Activated CD4-positive, alpha-beta T cell treated with anti-CD3 and anti-CD28 coated beads, Interleukin-2, Interleukin-4, amounts not matched to agents 100 ng/mL and 50 ng/mL, durations not matched to agents 16 hours and 8 hours (primary cell): ENCODE measurements at regions not wholly inside any gene's neighbourhood (a gene's known extent, or its start where the extent isn't known, plus 50 kb on each side); places are given as distances from the start of the nearest gene placed in this dataset.
"Not testable (repeated sequence)": the region's sequence is repeated elsewhere in the genome, so short reads cannot be mapped to it uniquely, and the experiment has no call there.

Experiments
- DNase-seq: peaks from one replicate; pipeline ENCODE4 v3.0.0-alpha.2; 2020; ENCODE audit warnings: low spot score

- DNase-seq: no peak
Measured at GRCh38 chr6:165791306-165791705, 128.3 kb upstream of the PDE10A start.

- DNase-seq: no peak
Measured at GRCh38 chr6:165782812-165783211, 119.8 kb upstream of the PDE10A start.

GRCh38 chr6:165782134-165782533, 119.1 kb upstream of the PDE10A start:
- no peak for DNase-seq

GRCh38 chr6:165777680-165778079, 114.6 kb upstream of the PDE10A start:
- DNase-seq: no peak

- DNase-seq: no peak
Measured at GRCh38 chr6:165776691-165777090, 113.7 kb upstream of the PDE10A start.

GRCh38 chr6:165775721-165776120, 112.7 kb upstream of the PDE10A start:
- DNase-seq: no peak

GRCh38 chr6:165774903-165775601, 112.0 kb upstream of the PDE10A start:
- DNase-seq: no peak

- no peak for DNase-seq
Measured at GRCh38 chr6:165770397-165771082, 107.5 kb upstream of the PDE10A start.

- DNase-seq: no peak
Measured at GRCh38 chr6:165769884-165770283, 106.8 kb upstream of the PDE10A start.

- DNase-seq: no peak
Measured at GRCh38 chr6:165769401-165769800, 106.4 kb upstream of the PDE10A start.

GRCh38 chr6:165768961-165769360, 105.9 kb upstream of the PDE10A start:
- no peak for DNase-seq

- no peak for DNase-seq
Measured at GRCh38 chr6:165767228-165767627, 104.2 kb upstream of the PDE10A start.

GRCh38 chr6:165766457-165766856, 103.4 kb upstream of the PDE10A start:
- no peak for DNase-seq

GRCh38 chr6:165766026-165766425, 103.0 kb upstream of the PDE10A start:
- no peak for DNase-seq

- not testable (repeated sequence) for DNase-seq
Measured at GRCh38 chr6:165765256-165765655, 102.2 kb upstream of the PDE10A start.

- no peak for DNase-seq
Measured at GRCh38 chr6:165762876-165763275, 99.8 kb upstream of the PDE10A start.

- DNase-seq: no peak
Measured at GRCh38 chr6:165762125-165762524, 99.1 kb upstream of the PDE10A start.

- no peak for DNase-seq
Measured at GRCh38 chr6:165760803-165761185, 97.8 kb upstream of the PDE10A start.

- DNase-seq: no peak
Measured at GRCh38 chr6:165760126-165760802, 97.2 kb upstream of the PDE10A start.

GRCh38 chr6:165758441-165758840, 95.4 kb upstream of the PDE10A start:
- no peak for DNase-seq

GRCh38 chr6:165755583-165755982, 92.5 kb upstream of the PDE10A start:
- DNase-seq: no peak

GRCh38 chr6:165753506-165753905, 90.5 kb upstream of the PDE10A start:
- DNase-seq: no peak

GRCh38 chr6:165752451-165752850, 89.4 kb upstream of the PDE10A start:
- no peak for DNase-seq
